BJ (cell line): ENCODE measurements at regions not wholly inside any gene's neighbourhood (a gene's known extent, or its start where the extent isn't known, plus 50 kb on each side); places are given as distances from the start of the nearest gene placed in this dataset.
A peak's percentile ranks its signal among the peaks of the same experiment; 100 is the strongest.
"Not testable (repeated sequence)": the region's sequence is repeated elsewhere in the genome, so short reads cannot be mapped to it uniquely, and the experiment has no call there.

Experiments used
- CTCF ChIA-PET: fragments of 350-600 bp; formaldehyde crosslinking; extraction: SDS; loops from one replicate; lab custom pipeline; 2021; ENCODE audit warnings: antibody characterized with exemption, inconsistent platforms; lab: Yijun Ruan, JAX
- POLR2A ChIA-PET: fragments of 300-600 bp; sonication (Branson Sonifier 250); formaldehyde crosslinking; extraction: SDS; loops from one replicate; lab custom pipeline; 2021; ENCODE audit warnings: antibody characterized with exemption; lab: Charles Lee
- DNase-seq: peaks from one replicate; pipeline ENCODE4 v3.0.0-alpha.2; 2011; ENCODE audit warnings: low read depth
- H3K27me3 ChIP-seq: 2 replicates; pipeline ENCODE4 v1.6.0; 2011; ENCODE audit warnings: low read length; ENCODE audit not compliant: control insufficient read depth, insufficient read depth
- H3K36me3 ChIP-seq: 2 replicates; pipeline ENCODE4 v1.5.1; 2011; ENCODE audit warnings: low read length; ENCODE audit not compliant: control insufficient read depth, insufficient read depth
- H3K4me3 ChIP-seq: 2 replicates; pipeline ENCODE4 v1.5.1; 2011; ENCODE audit warnings: low read depth, mild to moderate bottlenecking, control low read depth, low read length
- TF ChIP-seq, protein P1 (sequence below): IDR thresholded peaks from 2 replicates; pipeline ENCODE4 v1.5.1; 2011; ENCODE audit warnings: low read depth, mild to moderate bottlenecking, control low read depth, inconsistent platforms, low read length, moderate library complexity; ENCODE audit not compliant: insufficient read depth

DNA sequence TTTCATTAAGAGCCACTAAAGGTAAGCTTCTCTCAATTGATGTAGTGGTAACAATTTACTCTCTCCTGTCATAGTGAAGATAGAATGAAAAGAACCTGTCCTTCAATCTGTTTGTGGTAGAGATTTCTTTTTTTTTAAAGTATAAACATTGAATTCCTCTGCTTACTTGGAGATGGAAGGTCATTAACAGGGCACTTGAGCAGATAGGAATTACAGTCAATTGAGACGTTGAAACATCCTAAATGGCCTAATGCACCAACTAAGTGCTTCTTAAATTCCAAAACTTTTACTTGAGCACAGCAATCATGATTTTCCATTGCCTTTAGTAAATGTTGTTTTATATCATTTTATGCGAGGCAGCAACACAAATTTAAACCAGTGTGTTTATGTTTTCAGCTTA, 241.4 kb downstream of the FOXG1 start:
- ChIA-PET POLR2A (no interaction called here), CTCF (no interaction called here)
- DNase-seq = no peak
- TF ChIP-seq, protein P1, sequence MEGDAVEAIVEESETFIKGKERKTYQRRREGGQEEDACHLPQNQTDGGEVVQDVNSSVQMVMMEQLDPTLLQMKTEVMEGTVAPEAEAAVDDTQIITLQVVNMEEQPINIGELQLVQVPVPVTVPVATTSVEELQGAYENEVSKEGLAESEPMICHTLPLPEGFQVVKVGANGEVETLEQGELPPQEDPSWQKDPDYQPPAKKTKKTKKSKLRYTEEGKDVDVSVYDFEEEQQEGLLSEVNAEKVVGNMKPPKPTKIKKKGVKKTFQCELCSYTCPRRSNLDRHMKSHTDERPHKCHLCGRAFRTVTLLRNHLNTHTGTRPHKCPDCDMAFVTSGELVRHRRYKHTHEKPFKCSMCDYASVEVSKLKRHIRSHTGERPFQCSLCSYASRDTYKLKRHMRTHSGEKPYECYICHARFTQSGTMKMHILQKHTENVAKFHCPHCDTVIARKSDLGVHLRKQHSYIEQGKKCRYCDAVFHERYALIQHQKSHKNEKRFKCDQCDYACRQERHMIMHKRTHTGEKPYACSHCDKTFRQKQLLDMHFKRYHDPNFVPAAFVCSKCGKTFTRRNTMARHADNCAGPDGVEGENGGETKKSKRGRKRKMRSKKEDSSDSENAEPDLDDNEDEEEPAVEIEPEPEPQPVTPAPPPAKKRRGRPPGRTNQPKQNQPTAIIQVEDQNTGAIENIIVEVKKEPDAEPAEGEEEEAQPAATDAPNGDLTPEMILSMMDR = no peak
- Histone ChIP-seq H3K27me3 (no peaks in the 10 kb centered on the region), H3K4me3 (no peak overlapping the region), H3K36me3 (no peaks in the 10 kb centered on the region)

DNA sequence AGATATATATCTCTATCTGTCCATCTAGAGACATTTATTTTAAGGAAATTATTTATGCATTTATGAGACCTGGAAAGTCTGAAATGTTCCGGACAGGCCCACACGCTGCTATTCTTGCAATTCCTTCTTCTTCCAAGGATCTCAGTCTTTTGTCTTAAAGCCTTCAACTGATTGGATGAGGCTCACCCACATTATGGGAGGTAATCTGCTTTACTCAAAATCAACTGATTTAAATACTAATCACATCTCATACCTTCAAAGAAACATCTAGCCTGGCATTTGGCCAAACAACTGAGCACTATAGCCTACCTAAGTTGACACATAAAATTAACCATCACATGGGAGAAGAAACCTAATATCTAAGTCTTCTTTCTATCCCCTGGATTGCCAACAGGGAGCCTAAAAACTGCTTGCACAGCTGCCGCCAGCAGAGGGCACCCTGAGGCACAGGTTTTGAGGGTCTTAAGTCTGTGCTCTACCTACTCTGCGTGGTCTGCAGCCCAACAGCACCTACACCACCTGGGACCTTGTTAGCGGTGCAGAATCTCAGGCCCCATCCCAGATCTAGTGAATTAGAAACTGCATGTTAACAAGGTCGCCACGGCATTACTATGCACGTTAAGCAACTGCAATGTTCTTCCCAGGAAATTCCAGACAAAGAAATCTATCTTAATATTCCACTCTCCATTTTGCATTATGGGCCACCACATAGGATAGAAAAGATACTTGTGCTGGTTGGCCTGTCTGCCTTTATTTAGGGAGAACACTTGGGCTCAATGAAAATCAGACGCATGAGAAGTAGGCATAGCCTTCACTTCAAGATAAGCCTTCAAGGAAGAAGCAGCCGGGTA, 249.7 kb downstream of the FOXG1 start:
- H3K36me3 ChIP-seq = no peaks in the 10 kb centered on the region
- no peak for DNase-seq
- POLR2A ChIA-PET = no interaction called here
- TF ChIP-seq, protein P1 = peak; percentile 95
- H3K4me3 ChIP-seq = no peak overlapping the region
- no peaks in the 10 kb centered on the region for H3K27me3 ChIP-seq
- CTCF ChIA-PET = interaction anchor here (0.7 to 3.4 kb wide), 9 partner anchors 12 to 268 kb away, joined by 3 to 38 read pairs (median 4); no protein-coding TSS in a partner anchor

DNA sequence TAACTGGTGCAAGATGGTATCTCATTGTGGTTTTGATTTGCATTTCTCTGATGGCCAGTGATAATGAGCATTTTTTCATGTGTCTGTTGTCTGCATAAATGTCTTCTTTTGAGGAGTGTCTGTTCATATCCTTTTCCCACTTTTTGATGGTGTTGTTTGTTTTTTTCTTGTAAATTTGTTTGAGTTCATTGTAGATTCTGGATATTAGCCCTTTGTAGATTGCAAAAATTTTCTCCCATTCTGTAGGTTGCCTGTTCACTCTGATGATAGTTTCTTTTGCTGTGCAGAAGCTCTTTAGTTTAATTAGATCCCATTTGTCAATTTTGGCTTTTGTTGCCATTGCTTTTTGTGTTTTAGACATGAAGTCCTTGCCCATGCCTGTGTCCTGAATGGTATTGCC, 256.9 kb downstream of the FOXG1 start:
- H3K27me3 ChIP-seq, DNase-seq, H3K4me3 ChIP-seq, POLR2A ChIA-PET, H3K36me3 ChIP-seq: not testable (repeated sequence)
- CTCF ChIA-PET = interaction anchor here (0.6 kb wide), 1 partner anchor 434 kb away, joined by 4 read pairs; no protein-coding TSS in a partner anchor

DNA sequence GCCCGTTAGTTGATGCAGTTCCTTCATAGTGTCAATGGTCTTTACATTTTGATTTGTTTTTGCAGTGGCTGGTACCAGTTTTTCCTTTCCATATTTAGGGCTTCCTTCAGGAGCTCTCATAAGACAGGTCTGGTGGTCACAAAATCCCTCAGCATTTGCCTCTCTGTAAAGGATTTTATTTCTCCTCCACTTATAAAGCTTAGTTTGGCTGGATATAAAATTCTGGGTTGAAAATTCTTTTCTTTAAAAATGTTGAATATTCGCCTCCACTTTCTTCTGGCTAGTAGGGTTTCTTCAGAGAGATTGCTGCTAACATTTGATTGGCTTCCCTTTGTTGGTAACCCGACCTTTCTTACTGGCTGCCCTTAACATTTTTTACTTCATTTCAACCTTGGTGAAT, 260.9 kb downstream of the FOXG1 start:
- H3K36me3 ChIP-seq, DNase-seq, H3K4me3 ChIP-seq, H3K27me3 ChIP-seq, POLR2A ChIA-PET: not testable (repeated sequence)
- CTCF ChIA-PET = interaction anchor here (2.6 kb wide), 1 partner anchor 11 kb away, joined by 9 read pairs; no protein-coding TSS in a partner anchor

DNA sequence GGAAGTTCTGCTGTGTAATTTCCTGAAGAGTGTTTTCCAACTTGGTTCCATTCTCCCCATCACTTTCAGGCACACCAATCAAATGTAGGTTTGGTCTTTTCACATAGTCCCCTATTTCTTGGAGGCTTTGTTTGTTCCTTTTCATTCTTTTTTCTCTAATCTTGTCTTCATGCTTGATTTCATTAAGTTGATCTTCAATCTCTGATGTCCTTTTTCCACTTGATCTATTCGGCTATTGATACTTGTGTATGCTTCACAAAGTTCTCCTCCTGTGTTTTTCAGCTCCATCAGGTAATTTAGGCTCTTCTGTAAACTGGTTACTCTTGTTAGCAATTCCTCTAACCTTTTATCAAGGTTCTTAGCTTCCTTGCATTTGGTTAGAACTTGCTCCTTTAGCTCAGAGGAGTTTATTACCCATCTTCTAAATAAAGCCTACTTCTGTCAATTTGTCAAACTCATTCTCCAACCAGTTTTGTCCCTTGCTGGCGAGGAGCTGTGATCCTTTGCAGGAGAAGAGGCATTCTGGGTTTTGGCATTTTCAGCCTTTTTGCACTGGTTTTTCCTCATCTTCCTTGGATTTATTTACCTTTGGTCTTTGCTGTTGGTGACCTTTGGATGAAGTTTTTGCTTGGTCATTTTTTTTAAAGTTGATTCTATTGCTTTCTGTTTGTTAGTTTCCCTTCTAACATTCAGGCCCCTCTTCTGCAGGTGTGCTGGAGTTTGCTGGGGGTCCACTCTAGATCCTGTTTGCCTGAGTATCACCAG, 261.5 kb downstream of the FOXG1 start:
- H3K4me3 ChIP-seq, DNase-seq, H3K27me3 ChIP-seq, POLR2A ChIA-PET, H3K36me3 ChIP-seq: not testable (repeated sequence)
- CTCF ChIA-PET = interaction anchor here (2.6 kb wide), 1 partner anchor 12 kb away, joined by 9 read pairs; no protein-coding TSS in a partner anchor

DNA sequence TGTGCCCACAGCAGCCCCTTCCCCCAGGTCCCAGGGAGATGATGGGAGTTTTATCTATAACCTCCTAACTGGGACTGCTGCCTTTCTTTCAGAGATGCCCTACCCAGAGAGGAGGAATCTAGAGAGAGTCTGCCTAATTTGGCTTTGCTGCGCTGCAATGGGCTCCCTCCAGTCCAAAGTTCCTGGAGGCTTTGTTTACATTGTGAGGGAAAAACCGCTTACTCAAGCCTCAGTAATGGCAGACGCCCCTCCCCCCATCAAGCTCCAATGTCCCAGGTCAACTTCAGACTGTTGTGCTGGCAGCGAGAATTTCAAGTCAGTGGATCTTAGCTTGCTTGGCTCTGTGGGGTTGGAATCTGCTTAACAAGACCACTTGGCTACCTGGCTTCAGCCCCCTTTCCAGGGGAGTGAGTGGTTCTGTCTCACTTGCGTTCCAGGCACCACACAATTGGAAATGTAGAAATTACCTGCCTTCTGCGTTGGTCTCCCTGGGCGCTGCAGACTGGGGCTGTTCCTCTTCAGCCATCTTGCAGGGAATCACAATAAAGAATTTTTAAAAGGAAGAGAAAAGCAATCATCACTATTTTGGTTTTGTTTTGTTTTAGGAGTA, 262.5 kb downstream of the FOXG1 start:
- no peak for DNase-seq
- no peak overlapping the region for H3K4me3 ChIP-seq
- ChIA-PET POLR2A (no interaction called here), CTCF (interaction anchor here (2.6 kb wide), 1 partner anchor 12 kb away, joined by 9 read pairs; no protein-coding TSS in a partner anchor)
- no peaks in the 10 kb centered on the region for H3K36me3 ChIP-seq
- H3K27me3 ChIP-seq = no peaks in the 10 kb centered on the region
- TF ChIP-seq, protein P1 = no peak
